ENCODE measurements at regions not wholly inside any gene's neighbourhood (a gene's known extent, or its start where the extent isn't known, plus 50 kb on each side); places are given as distances from the start of the nearest gene placed in this dataset.

GRCh38 chr3:193932576-193932975 lies 203.4 kb upstream of the HES1 start:
- no peak overlapping the region for H3K56ac ChIP-seq (ENCODE audit: insufficient read length, low read depth, low read length)
- no peak overlapping the region for H2BK20ac ChIP-seq (ENCODE audit: low read depth, low read length, poor library complexity, severe bottlenecking)
- H3K36me3 Mint-ChIP-seq (ENCODE audit: insufficient read depth in 1 of 3, low read depth in 3 of 3): peaks cover 0 to 9% (median 0%) of the 10 kb centered on the region in 3 experiments; a peak in 3 of 7 replicates
- no peak overlapping the region for H3K4ac ChIP-seq (ENCODE audit: low read depth, low read length)
- no peak for TF ChIP-seq CTCF (conservative IDR thresholded peaks at IDR 0.05)
- H3K27me3 ChIP-seq (ENCODE audit: insufficient read depth, low read length): no peaks in the 10 kb centered on the region; the same call in 1 of the 2 replicates
- WGBS (ENCODE audit: extremely low coverage, insufficient read length, low lambda C conversion rate): no CpG with 5 or more reads among the region's 4 CpGs
- H3K79me2 ChIP-seq (ENCODE audit: insufficient read depth, low read length): no peaks in the 10 kb centered on the region
- H3K27ac ChIP-seq (ENCODE audit: insufficient read length, low read depth, low read length): no peak overlapping the region
- H3K9me3 ChIP-seq (ENCODE audit: control insufficient read depth, low read depth, low read length): no peaks in the 10 kb centered on the region
- H2BK12ac ChIP-seq (ENCODE audit: insufficient read length, low read depth, low read length): no peak overlapping the region
- H3K4me3 Mint-ChIP-seq: no peak overlapping the region
- peaks cover 10 to 12% of the 10 kb centered on the region in 2 experiments for H3K4me1 Mint-ChIP-seq
- H4K5ac ChIP-seq (ENCODE audit: insufficient read length, low read depth, low read length): no peak overlapping the region
- H3K27me3 Mint-ChIP-seq (ENCODE audit: low read depth): peaks cover 9% of the 10 kb centered on the region
- H2AK5ac ChIP-seq (ENCODE audit: insufficient read length, low read length): no peak overlapping the region
- peaks cover 2 to 3% of the 10 kb centered on the region in 2 experiments; a peak in 3 of 5 replicates for H3K9me3 Mint-ChIP-seq
- no peak overlapping the region for H4K8ac ChIP-seq (replicated peaks; ENCODE audit: insufficient read length, low read depth, low read length)
- no peak overlapping the region for H2AFZ ChIP-seq (ENCODE audit: low read length)
- H3K9ac ChIP-seq (ENCODE audit: extremely low read depth, insufficient read length, low read length): no peak overlapping the region
- no peak overlapping the region for H3K18ac ChIP-seq (ENCODE audit: insufficient read length, low read depth, low read length)
- H3K4me2 ChIP-seq (ENCODE audit: insufficient read depth, insufficient read length, low read length): no peak overlapping the region
- H4K20me1 ChIP-seq (ENCODE audit: control insufficient read depth, insufficient read depth, insufficient read length): no peaks in the 10 kb centered on the region
- H3K14ac ChIP-seq (ENCODE audit: insufficient read depth, low read length): no peak overlapping the region
- H2BK5ac ChIP-seq (ENCODE audit: insufficient read length, low read length): no peak overlapping the region
- no peaks in the 10 kb centered on the region for H3K4me1 ChIP-seq (ENCODE audit: insufficient read depth, low read length)
- H2BK120ac ChIP-seq (ENCODE audit: low read depth, low read length, poor library complexity, severe bottlenecking): no peak overlapping the region
- no peaks in the 10 kb centered on the region for H3K79me1 ChIP-seq (ENCODE audit: insufficient read depth, low read depth, low read length, poor library complexity, severe bottlenecking)
- H4K91ac ChIP-seq (ENCODE audit: insufficient read length, low read depth, low read length): no peak overlapping the region
- no peak overlapping the region for H2BK15ac ChIP-seq (ENCODE audit: low read depth, low read length)
- no peak overlapping the region for H3T11ph ChIP-seq (ENCODE audit: low read length)
- no peaks in the 10 kb centered on the region for H3K23me2 ChIP-seq (ENCODE audit: insufficient read length, low read depth, low read length, poor library complexity, severe bottlenecking)
- H3K27ac Mint-ChIP-seq: no peak overlapping the region
- DNase-seq: no peak
- H3K23ac ChIP-seq (ENCODE audit: insufficient read length, low read depth, low read length): no peak overlapping the region

Data from H9 (cell line).